HG02571 (cell line): ENCODE measurements at regions not wholly inside any gene's neighbourhood (a gene's known extent, or its start where the extent isn't known, plus 50 kb on each side); places are given as distances from the start of the nearest gene placed in this dataset.

Source experiments
- ATAC-seq: cut with Tn5 transposase; IDR thresholded peaks from one replicate; pipeline ENCODE4 v1.9.1; 2021; ENCODE audit warnings: mild to moderate bottlenecking, moderate library complexity; ENCODE audit not compliant: unreplicated experiment

DNA sequence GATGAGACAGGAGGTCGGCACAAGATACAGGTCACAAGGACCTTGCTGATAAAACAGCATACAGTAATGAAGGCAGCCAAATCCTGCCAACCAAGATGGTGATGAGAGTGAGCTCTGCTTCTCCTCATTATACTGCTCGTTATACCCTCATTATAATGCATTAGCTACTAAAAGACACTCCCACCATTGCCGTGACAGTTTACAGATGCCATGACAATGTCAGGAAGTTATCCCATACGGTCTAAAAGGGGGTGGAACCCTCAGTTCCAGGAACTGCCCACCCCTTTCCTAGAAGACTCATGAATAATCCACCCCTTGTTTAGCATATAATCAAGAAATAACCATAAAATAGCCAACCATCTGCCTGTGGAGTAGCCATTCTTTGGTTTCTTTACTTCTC is 224.2 kb downstream of the RBM43 start:
- no peak for ATAC-seq

GRCh38 chr2:151033271-151034248 is 228.1 kb downstream of the RBM43 start:
- ATAC-seq, result no peak

DNA sequence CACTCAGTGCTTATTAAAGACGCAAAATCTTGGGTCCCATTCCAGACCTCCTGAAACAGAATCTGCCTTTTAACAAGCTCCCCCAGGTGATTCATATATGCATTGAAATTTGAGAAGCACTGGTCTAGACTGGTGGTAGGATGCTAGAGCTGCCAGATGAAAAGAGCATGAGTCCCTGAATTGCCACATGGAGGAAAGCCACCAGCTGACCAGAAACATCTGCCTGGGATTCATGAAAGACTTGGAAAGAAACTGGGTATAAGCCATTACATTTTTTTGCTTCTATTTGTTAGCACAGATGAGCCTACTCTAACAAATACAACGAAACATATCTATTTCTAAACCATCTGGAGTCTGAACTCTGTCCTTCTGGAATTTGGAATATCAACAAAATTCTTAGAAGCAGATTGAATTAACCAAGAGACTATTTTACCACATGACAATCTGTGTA is 228.9 kb downstream of the RBM43 start:
- ATAC-seq, result no peak

DNA sequence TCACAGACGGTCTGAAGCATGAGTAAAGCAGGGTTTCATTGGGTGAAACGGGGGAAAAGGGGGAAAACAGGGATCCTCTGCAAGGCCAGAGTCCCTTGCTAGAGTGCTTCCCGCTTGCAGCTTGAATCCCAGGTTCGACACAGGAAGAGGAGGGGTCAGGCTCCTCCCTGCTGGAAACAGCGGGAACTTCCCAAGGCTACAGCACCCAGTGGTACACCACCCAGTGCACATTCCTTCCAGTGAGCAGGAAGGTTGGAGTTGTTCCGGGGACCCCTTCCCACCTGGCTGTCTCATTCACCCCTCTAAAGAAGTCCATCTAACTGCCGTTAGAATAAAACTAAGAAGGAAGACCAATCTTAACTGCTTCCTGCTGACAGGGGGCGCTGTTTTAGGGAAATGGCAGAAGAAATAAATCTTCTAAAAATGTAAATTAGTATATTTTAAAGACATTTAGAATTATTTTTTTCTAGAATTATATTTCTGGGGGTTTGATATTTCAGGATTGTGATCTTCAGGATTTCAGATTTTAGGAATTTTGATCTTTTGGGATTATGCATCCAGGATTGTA is 230.9 kb downstream of the RBM43 start:
- ATAC-seq, result no peak

DNA sequence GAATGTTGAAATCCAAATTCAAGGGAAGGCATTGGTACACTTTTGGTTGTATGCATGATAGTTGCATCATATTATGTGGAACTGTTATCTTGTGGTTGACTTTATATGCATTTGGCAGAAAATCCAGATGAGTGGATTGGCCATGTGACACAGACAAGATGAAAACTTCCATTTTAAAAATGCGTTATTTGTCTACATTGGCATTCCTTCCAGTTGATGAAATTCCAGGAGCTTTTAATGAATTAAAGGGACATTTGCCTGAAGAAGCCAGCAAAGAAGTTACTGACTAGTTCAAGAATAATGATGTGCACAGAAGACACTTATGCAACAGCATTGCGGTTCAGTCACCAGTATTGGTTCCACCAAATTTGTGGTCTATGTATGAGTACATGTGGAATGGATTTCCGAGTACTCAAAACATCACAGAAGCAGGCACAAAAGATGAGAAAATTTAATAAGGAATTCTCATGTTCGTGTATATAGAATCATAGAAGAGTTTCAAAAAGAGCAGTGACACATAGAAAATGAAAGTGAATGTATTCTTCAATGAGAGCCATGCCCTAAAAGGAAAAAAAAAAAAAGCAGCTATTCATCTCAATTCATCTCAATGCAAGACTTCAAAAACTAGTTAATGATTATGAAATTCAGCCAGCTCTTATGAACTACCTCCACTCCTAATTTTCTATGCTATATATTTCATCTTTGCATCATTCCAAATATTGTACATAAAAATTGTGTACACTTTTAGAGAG is 232.1 kb downstream of the RBM43 start:
- no peak for ATAC-seq

- no peak for ATAC-seq
Observed at GRCh38 chr2:151028691-151029176, 232.9 kb downstream of the RBM43 start.

GRCh38 chr2:151027151-151027550 is 234.5 kb downstream of the RBM43 start:
- no peak for ATAC-seq

DNA sequence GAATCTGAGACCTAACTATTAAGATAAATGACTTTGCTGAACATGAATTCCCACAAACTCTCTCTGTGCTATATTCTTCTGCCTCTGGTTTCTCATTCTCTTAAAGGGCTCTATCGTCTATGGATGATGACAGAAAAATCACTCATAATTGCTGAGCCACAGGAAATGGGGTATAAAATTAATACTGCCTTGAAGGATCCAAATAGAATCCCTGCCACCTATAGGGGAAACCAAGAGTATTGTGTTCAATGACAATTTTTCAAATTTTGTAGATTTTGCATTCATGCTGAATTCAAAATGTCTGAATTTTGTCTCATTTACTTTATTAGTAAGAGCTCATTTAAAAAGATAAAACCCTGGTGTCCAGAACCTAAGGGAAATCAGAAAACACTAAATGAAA is 235.8 kb downstream of the RBM43 start:
- no peak for ATAC-seq

DNA sequence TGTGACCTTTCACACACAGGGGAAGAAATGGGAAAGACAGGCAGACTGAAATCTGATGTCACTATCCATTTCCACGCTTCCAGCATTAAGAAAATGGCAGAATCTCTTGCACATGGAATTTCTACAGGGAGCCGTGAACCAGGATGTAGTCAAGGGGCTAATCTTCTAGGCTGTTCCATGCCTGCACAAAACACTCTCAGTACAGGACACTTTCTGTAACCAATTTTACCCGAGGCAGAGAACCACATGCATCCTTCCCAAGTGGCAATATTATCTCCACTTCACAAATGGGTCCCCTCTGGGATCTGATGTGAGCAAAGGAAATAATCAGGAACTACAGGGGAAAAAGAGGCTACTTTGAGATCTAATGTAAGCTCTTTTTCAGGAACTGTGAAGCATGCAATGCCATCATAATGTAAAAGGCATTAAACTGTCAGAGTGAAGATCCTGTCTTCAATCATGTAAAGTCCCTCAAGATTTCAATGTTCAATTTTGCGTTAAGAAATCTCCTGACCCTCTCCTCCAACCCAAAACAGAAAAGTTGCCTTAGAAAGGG is 236.9 kb downstream of the RBM43 start:
- ATAC-seq, result no peak

DNA sequence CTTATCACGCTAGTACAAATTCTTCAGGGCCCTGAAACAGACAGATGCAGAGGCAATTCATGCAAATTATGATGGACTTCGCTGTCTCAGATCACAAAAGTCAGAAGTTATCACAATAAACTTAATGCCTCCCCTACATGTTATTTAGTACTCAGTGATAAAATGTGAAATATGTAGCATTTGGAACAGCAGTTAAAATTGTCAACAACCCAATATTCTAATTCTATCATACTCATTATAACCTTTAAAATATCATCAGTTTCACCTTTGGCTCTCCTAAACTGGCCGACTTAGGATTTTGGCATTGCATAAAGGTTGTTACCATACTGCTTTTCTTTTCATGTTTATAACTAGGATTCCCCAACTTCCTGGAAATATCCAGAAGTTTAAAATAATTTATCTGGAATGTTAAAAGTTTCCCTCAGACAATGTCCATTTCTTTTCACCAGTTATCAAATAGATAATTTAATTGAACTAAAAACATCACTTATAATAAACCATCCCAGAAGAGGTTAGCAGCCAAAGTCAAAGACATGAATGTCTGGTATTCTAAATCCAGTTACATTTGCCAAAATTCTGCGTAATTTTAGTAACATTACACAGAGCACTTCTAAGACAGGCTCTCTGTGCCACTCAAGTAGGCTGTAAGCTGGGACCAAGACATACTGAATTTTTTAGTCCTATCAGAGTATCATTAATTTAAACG is 239.8 kb downstream of the RBM43 start:
- no peak for ATAC-seq

- peak; percentile 82 for ATAC-seq
Observed at GRCh38 chr2:151020411-151020810, 241.3 kb downstream of the RBM43 start.

- ATAC-seq, result no peak
Observed at GRCh38 chr2:151009437-151010175, 252.1 kb downstream of the RBM43 start.

DNA sequence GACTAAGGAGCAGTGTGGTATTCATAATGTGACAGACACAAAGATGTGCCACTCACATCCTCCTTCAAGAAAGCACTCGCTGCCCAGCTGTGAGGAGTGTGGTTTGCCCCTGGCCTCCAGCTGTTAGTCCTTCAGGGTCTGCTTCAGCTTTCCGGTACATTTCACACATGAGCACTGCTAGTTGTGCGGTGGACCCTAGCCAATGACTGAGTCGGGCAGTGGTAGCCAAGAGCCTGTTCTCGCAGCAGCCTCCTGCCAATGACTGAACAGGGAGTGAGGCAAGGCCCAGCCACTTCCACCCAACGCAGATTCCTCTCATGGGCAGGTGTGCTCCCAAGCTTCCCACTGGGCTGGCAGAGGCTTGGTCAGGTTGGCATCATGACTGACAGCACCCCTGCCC is 254.3 kb downstream of the RBM43 start:
- ATAC-seq, result no peak

- ATAC-seq, result no peak
Observed at GRCh38 chr2:151002959-151003600, 258.6 kb downstream of the RBM43 start.

DNA sequence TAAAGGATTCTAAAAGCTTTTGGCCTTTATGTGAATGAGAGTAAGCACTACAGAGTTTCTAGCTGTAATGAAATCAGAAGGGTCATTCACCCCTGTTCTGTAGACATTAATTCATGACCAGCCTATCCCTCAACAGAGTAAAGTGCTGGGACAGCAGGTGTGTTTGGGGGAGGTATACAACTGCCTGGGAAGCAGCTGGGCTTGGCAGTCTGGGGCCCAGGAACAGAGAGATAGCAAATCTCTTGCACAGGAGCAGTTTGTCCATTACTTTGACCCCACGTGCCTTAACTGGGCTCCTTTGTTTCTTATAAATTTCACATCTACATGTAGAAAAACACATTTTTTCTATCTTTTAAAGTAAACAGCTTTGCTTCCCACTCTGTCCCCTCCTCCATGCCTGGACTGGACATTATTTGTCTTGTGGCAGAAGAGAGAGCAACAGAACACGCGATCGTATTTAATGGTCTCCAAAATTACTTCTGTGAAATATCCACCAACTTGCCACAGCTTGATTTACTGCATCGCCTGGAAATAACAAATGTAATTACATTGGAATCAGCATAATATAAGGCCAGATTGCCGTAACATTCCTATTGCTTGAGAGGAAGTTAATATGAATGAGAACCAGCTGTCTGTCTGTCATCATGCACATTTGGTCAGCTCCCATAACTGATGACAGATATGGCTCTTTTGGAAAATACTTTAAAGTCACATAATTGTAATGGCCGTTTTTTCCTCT is 263.8 kb downstream of the RBM43 start:
- no peak for ATAC-seq

GRCh38 chr2:150997066-150997465 is 264.6 kb downstream of the RBM43 start:
- ATAC-seq, result no peak

GRCh38 chr2:150994076-150994475 is 267.6 kb downstream of the RBM43 start:
- ATAC-seq, result no peak

DNA sequence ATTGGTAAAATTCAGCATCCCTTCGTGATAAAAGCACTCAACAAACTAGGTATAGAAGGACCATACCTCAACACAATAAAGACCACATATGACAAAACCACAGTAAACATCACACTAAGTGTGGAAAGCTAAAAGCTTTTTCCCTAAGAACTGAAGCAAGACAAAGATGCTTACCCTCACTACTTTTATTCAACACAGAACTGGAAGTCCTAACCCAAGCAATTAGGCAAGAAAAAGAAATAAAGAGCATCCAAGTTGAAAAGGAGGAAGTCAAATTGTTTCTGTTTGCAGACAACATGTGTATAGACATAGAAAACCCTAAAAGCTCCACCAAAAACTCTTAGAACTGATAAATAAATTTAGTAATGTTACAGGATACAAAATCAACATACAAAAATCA is 271.7 kb downstream of the RBM43 start:
- ATAC-seq, result no peak

DNA sequence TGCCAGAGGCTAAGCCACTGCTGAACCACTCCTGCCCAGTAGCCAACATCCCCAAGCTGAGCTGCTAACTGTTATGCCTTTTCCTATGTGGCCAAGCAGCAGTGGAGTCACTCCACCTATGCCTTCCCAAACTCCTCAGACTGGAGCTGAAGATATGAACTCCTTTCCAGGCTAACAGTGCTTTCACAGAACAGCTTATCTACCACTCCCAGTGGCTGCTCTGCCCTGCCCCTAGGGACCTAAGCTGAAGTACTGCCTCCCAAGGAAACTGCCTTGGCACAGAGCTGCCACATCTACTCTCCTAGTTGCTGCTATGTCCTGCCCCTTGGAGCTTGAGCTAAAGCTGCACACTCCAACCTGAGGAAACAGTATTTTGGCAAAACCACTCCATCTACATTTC is 275.9 kb downstream of the RBM43 start:
- ATAC-seq, result no peak
